Hepatocyte (in vitro differentiated cells): ENCODE measurements at regions not wholly inside any gene's neighbourhood (a gene's known extent, or its start where the extent isn't known, plus 50 kb on each side); places are given as distances from the start of the nearest gene placed in this dataset.

Experiments
- DNase-seq: peaks from one replicate; pipeline ENCODE4 v3.0.0-alpha.2; 2016; ENCODE audit warnings: low spot score
- H2AFZ ChIP-seq: fragments of 200-600 bp; sonication (generic); 2 replicates; pipeline ENCODE4 v1.6.0; 2016; ENCODE audit warnings: antibody characterized with exemption, mild to moderate bottlenecking
- H3K27ac ChIP-seq: fragments of 200-600 bp; sonication (generic); 2 replicates; pipeline ENCODE4 v1.5.1; 2016; ENCODE audit warnings: mild to moderate bottlenecking
- H3K27me3 ChIP-seq: fragments of 200-600 bp; sonication (generic); 2 replicates; pipeline ENCODE4 v1.6.1; 2016
- H3K36me3 ChIP-seq: fragments of 200-600 bp; sonication (generic); replicated peaks from 2 replicates; pipeline ENCODE4 v1.5.1; 2016; ENCODE audit warnings: low read depth; ENCODE audit not compliant: insufficient read depth
- H3K4me1 ChIP-seq: fragments of 200-600 bp; sonication (generic); 2 replicates; pipeline ENCODE4 v1.5.1; 2016; ENCODE audit warnings: mild to moderate bottlenecking, moderate library complexity; ENCODE audit not compliant: insufficient read depth
- H3K4me2 ChIP-seq: fragments of 200-600 bp; sonication (generic); 2 replicates; pipeline ENCODE4 v1.6.0; 2016
- H3K4me3 ChIP-seq: fragments of 200-600 bp; sonication (generic); 2 replicates; pipeline ENCODE4 v1.5.1; 2016; ENCODE audit warnings: mild to moderate bottlenecking
- H3K79me2 ChIP-seq: fragments of 200-600 bp; sonication (generic); 2 replicates; pipeline ENCODE4 v1.6.0; 2017; ENCODE audit warnings: mild to moderate bottlenecking
- H3K9me2 ChIP-seq: fragments of 200-600 bp; sonication (generic); replicated peaks from 2 replicates; pipeline ENCODE4 v1.6.0; 2017; ENCODE audit warnings: mild to moderate bottlenecking; ENCODE audit not compliant: insufficient read depth
- H3K9me3 ChIP-seq: fragments of 200-600 bp; sonication (generic); 2 replicates; pipeline ENCODE4 v1.5.1; 2016; ENCODE audit warnings: low read depth, mild to moderate bottlenecking
- H4K20me1 ChIP-seq: fragments of 200-600 bp; sonication (generic); 2 replicates; pipeline ENCODE4 v1.6.0; 2016; ENCODE audit warnings: mild to moderate bottlenecking; ENCODE audit not compliant: insufficient read depth, poor library complexity, severe bottlenecking
- CTCF ChIP-seq: fragments of 200-600 bp; sonication (generic); IDR thresholded peaks from 2 replicates; pipeline ENCODE4 v1.5.1; 2016; ENCODE audit warnings: antibody characterized with exemption, mild to moderate bottlenecking; ENCODE audit not compliant: poor library complexity
- EZH2 ChIP-seq: fragments of 200-600 bp; sonication (generic); IDR thresholded peaks from 2 replicates; pipeline ENCODE4 v1.6.1; 2016; ENCODE audit warnings: antibody characterized with exemption, mild to moderate bottlenecking, borderline replicate concordance
- EZH2phosphoT487 ChIP-seq: fragments of 200-600 bp; sonication (generic); IDR thresholded peaks from one replicate; pipeline ENCODE4 v1.6.1; 2018; ENCODE audit warnings: antibody characterized with exemption, mild to moderate bottlenecking, low read depth, moderate library complexity; ENCODE audit not compliant: unreplicated experiment, severe bottlenecking
- WGBS: methylation state at CpG from one replicate; pipeline ENCODE4 v1.1.6; 2016; ENCODE audit warnings: low lambda C conversion rate; ENCODE audit errors: missing lambda C conversion rate; 5-methylcytosine and 5-hydroxymethylcytosine counted together

GRCh38 chr18:34521040-34521439, 189.1 kb upstream of the DTNA start:
- Histone ChIP-seq H3K9me3 (no peaks in the 10 kb centered on the region), H3K27ac (no peak overlapping the region), H3K4me2 (no peak overlapping the region), H3K4me1 (no peaks in the 10 kb centered on the region), H4K20me1 (no peaks in the 10 kb centered on the region), H3K36me3 (no peaks in the 10 kb centered on the region), H3K9me2 (no peaks in the 10 kb centered on the region), H2AFZ (no peak overlapping the region), H3K79me2 (no peaks in the 10 kb centered on the region), H3K27me3 (no peaks in the 10 kb centered on the region), H3K4me3 (no peak overlapping the region)
- TF ChIP-seq EZH2phosphoT487 (no peak), EZH2 (no peak), CTCF (no peak)
- no peak for DNase-seq
- 96% methylated on average over 2 of the region's 2 CpGs for WGBS

DNA sequence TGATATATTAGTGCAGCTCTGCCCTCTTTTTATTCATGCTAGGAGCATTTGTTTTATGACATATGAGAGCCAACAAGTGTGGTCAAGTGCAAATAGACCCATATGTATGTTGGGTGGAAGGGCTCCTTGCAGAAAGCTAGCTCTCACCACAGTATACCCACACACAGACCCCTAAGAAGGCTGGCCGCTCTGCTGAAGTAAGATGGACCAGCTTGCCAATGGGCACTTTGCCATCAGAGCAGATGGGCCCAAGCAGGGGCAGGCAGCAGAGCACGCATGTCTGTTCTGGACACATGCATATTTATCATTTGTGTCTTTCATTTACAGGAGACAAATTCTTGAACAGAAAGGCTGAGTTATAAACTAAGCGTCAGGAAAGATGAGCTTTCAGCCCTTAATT, 187.5 kb upstream of the DTNA start:
- H2AFZ ChIP-seq, result no peak overlapping the region
- no peaks in the 10 kb centered on the region for H3K27me3 ChIP-seq
- TF ChIP-seq EZH2phosphoT487 (no peak), CTCF (no peak), EZH2 (no peak)
- no peaks in the 10 kb centered on the region for H4K20me1 ChIP-seq
- no peak overlapping the region for H3K4me3 ChIP-seq
- H3K27ac ChIP-seq, result no peak overlapping the region
- no peaks in the 10 kb centered on the region for H3K4me1 ChIP-seq
- no peak overlapping the region for H3K4me2 ChIP-seq
- no peak for DNase-seq
- H3K36me3 ChIP-seq, result no peaks in the 10 kb centered on the region
- WGBS, result 88% methylated on average over 3 of the region's 3 CpGs
- no peaks in the 10 kb centered on the region for H3K9me2 ChIP-seq
- H3K79me2 ChIP-seq, result no peaks in the 10 kb centered on the region
- no peaks in the 10 kb centered on the region for H3K9me3 ChIP-seq

GRCh38 chr18:34525244-34525643, 184.9 kb upstream of the DTNA start:
- 75% methylated on average over 2 of the region's 2 CpGs for WGBS
- Histone ChIP-seq H3K9me2 (no peaks in the 10 kb centered on the region), H3K27ac (no peak overlapping the region), H3K4me1 (no peaks in the 10 kb centered on the region), H3K36me3 (no peaks in the 10 kb centered on the region), H3K9me3 (no peaks in the 10 kb centered on the region), H3K4me3 (no peak overlapping the region), H3K4me2 (no peak overlapping the region), H3K27me3 (no peaks in the 10 kb centered on the region), H3K79me2 (no peaks in the 10 kb centered on the region), H2AFZ (no peak overlapping the region), H4K20me1 (no peaks in the 10 kb centered on the region)
- TF ChIP-seq EZH2 (no peak), EZH2phosphoT487 (no peak), CTCF (no peak)
- no peak for DNase-seq

DNA sequence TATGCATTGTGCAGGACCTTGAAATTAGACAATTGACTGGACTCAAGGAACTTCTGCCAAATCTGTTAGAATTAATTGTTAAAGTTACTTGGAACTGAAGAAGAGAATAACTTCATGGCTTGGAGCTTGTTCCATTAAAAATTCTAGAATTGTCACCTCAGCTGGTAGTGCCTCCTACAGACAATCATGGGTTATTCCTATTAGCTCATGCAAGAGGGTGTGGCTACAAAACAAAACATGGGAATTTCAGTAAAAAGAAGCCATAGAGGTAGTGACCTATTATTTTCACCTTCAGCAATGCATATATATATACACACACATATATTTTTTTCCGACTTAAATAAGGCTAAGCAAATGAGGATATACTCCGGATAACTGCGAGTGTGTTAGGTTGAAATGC, 181.9 kb upstream of the DTNA start:
- 96% methylated on average over 3 of the region's 3 CpGs for WGBS
- TF ChIP-seq CTCF (no peak), EZH2phosphoT487 (no peak), EZH2 (no peak)
- DNase-seq, result no peak
- no peaks in the 10 kb centered on the region for H3K79me2 ChIP-seq
- H3K4me3 ChIP-seq, result no peak overlapping the region
- no peaks in the 10 kb centered on the region for H3K4me1 ChIP-seq
- no peak overlapping the region for H2AFZ ChIP-seq
- H3K4me2 ChIP-seq, result no peak overlapping the region
- no peaks in the 10 kb centered on the region for H3K9me3 ChIP-seq
- H3K27ac ChIP-seq, result no peak overlapping the region
- H3K36me3 ChIP-seq, result no peaks in the 10 kb centered on the region
- no peaks in the 10 kb centered on the region for H3K9me2 ChIP-seq
- H3K27me3 ChIP-seq, result no peaks in the 10 kb centered on the region
- no peaks in the 10 kb centered on the region for H4K20me1 ChIP-seq
